ENCODE measurements at regions not wholly inside any gene's neighbourhood (a gene's known extent, or its start where the extent isn't known, plus 50 kb on each side); places are given as distances from the start of the nearest gene placed in this dataset.

- no peak for DNase-seq (ENCODE audit: low read depth)
These were observed 633.0 kb upstream of the MKI67 start for GRCh38 chr10:128759174-128759573.

DNA sequence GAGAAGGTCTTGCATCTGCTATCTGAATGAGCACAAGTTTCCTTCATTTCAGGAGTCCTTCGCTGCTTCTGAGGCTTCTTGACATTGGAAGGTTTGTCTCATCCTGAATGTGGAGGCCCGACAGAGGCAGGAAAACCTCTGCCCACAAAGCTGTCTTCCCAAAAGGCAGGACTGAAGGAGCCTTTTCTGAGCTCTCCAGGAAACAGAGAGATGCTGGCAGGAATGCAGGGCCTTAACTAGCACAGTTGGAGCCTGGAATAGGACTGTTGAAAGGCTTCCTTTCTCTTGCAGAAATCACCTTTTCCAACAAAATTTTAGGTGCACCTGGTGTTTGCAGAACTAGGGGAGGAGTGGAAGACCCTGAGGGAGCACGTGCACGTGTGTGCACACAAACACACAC lies 637.4 kb upstream of the MKI67 start:
- no peak for DNase-seq (ENCODE audit: low read depth)

DNA sequence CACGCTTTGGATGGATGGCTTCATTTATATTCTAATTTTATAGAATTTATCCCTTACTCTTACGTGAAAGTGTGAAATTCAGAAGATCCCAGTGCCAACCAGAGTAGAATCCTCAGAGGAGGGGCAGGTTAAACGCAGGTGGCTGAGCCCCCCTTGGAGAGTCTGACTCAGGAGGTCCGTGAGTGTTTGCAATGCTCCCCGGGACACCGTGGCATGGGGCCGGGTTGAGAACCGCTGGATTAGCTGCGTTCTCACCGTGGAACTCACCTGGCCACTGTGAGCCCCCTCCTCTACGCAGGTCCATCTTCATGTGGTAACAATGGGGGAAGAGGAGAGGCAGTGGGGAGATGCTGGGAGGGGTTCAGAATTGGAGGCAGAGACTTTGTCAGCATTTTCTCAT lies 638.0 kb upstream of the MKI67 start:
- DNase-seq (ENCODE audit: low read depth) = no peak

DNA sequence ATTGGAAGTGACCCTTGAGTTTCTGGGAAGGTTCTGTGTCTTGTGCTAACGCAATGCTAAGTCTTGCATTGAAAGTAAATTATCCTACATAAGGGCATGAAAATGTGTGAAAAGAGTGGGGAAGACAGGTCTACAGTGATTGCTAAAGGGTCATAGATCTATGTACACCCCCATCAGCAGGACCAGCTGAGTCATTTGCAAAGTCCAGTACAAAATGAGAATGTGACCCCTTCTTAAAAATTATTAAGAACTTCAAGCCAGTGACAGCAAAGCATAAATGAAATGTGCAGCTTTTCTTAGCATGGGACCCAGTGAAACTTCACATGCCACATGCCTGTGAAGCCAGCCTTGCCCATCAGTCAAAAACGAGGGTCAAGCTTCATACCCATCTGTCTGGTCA lies 640.7 kb upstream of the MKI67 start:
- DNase-seq (ENCODE audit: low read depth) = no peak

DNA sequence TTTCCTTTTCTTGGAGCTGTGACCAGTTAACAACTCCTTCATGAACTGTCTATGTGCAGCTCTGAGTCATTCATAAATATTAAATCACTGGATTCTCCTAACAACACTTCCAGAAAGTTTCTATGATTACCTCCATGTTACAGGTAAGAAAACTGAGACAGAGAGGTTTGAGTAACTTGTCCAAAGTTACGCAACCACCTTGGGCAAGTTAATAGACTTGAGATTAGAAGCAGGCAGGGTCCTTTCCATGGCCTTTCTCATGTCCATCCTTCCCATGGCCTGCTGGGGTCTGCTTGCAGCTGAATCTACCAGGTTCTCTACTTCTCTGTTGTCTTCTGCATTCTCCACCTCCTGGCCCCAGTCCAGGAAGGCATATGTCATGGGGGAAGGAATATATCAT lies 648.8 kb upstream of the MKI67 start:
- no peak for DNase-seq (ENCODE audit: low read depth)

GRCh38 chr10:128775743-128776142 lies 649.5 kb upstream of the MKI67 start:
- no peak for DNase-seq (ENCODE audit: low read depth)

- DNase-seq (ENCODE audit: low read depth) = no peak
These were observed 650.5 kb upstream of the MKI67 start for GRCh38 chr10:128776673-128777252.

GRCh38 chr10:128777342-128777741 lies 651.1 kb upstream of the MKI67 start:
- no peak for DNase-seq (ENCODE audit: low read depth)

GRCh38 chr10:128779416-128779815 lies 653.2 kb upstream of the MKI67 start:
- no peak for DNase-seq (ENCODE audit: low read depth)

DNA sequence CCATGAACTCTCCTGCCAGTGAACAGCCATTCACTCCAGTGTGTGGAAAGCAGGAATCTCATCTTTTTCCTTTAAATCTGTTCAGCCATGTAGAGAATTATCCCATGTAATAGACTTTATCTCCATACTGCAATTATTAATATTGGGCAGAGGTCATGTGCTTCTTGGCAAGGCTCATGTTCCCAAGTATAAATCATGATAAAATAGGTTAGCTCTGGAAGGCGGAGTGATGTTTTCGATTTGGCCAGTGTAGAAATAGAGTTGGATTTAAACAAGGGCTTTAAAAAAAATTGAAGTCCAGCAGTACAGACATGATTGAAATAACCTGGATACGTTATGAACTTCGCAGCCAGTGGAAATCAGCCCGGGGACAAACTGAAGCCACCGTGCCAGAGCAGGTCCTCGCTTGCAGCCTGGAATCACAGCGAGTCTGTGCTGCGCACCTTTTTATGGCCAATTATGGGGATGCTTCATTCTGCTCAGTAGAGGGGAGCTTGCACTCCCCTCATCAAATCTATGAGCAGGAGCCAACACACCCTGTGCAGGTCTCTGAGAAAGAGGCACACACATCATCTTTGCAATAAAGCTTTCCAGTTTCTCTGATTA lies 654.0 kb upstream of the MKI67 start:
- DNase-seq (ENCODE audit: low read depth) = no peak

GRCh38 chr10:128781637-128782036 lies 655.4 kb upstream of the MKI67 start:
- DNase-seq (ENCODE audit: low read depth) = no peak

DNA sequence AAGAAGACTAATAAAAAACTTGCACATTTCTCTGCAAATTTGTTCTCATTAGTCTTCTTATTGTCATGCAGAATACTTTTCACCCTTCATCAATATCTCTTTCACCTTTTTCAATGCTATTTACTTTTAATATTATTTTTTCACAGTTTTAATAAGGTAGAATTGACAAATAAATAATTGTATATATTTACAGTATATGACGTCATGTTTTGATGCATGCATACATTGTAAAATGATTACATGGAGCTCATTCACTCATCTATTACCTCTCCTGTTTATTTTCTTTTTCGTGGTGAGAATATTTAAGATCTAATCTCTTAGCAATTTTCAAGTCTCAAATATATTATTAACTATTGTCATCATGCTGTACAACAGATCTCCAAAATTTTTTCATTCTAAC lies 658.2 kb upstream of the MKI67 start:
- DNase-seq (ENCODE audit: low read depth) = no peak

- no peak for DNase-seq (ENCODE audit: low read depth)
These were observed 666.4 kb upstream of the MKI67 start for GRCh38 chr10:128792426-128793140.

- no peak for DNase-seq (ENCODE audit: low read depth)
These were observed 667.8 kb upstream of the MKI67 start for GRCh38 chr10:128793726-128794655.

GRCh38 chr10:128796396-128796912 lies 670.2 kb upstream of the MKI67 start:
- DNase-seq (ENCODE audit: low read depth) = no peak

DNA sequence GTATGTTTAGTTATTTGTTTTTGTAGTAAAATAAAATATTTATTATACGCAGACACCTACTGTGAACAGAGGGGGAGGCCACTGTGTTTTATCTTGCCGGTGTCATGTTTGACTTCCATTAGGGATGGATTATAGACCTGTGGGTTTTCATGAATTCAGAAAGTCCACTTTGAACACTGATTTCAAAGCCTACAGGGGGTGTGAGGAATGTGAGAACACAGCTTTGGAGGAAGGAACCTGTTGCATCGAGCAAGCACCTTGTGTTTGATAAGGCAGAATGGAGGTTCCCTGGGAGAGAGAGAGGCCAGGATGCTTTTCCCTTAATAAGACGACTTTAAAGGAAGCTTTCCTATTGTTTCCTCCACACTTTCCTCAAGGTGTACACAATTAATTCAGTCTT lies 665.0 kb upstream of the MGMT start:
- DNase-seq (ENCODE audit: low read depth) = no peak

DNA sequence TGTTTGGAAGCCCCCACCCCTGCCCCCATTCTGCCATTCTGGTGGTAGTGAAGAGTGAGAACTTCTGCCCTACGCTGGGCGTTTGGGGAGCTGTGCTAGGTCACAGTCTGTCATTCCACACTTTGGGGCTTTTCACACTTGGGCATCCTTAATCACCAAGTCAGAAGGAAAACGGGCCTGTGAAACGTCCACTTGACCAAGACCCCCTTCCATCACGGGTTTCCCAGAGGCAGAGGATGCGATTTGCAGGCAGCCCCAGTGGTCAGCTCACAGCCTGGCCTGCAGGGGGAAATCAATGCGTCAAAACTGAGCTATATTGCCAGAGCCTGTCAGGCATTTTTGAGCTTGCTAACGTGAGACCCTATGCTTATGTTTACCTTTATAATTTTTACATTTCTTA lies 663.3 kb upstream of the MGMT start:
- DNase-seq (ENCODE audit: low read depth) = no peak

DNA sequence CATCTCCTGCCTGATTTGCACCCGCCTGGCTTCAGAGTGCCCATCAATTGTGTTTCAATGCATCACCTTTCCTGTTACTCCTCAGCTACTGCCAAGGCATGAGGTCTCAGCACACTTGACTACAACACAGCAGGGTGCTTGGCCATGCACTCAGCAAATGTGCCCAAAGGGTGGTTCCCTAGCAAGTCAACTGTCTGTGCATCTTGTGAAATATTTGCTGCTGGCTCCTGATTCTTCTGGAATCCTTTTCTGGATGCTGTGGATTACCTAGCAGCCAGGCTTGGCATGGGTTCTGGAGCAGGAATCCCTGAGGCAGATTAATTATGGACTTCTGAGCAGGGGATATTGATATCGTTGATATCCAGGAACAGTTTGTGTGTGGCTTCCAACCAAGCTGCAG lies 662.6 kb upstream of the MGMT start:
- DNase-seq (ENCODE audit: low read depth) = no peak

DNA sequence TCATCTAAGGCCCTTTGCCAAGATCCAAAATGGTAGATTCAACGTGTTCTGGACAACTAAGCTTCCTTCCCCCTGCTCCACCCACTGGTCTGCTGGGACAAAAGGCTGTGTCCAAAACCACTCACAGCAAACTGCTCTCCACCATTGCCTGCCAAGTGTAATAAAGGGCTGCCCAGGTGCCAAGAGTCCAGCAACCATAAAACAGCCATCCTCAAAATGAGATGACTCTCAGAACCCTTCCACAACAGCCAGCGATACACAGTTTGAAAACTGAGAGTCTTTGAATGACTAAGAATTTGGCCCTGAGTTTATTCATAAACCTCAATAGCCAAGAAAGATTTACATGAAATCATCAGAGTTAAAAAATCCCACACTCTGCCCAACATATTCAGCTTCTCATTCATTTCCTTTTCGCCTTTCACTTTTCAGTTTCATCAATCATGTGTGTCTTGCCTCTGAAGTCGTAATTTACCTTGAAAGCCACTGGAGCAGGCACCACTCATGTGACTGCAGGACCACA lies 658.1 kb upstream of the MGMT start:
- no peak for DNase-seq (ENCODE audit: low read depth)

- no peak for DNase-seq (ENCODE audit: low read depth)
These were observed 655.5 kb upstream of the MGMT start for GRCh38 chr10:128811511-128811910.

DNA sequence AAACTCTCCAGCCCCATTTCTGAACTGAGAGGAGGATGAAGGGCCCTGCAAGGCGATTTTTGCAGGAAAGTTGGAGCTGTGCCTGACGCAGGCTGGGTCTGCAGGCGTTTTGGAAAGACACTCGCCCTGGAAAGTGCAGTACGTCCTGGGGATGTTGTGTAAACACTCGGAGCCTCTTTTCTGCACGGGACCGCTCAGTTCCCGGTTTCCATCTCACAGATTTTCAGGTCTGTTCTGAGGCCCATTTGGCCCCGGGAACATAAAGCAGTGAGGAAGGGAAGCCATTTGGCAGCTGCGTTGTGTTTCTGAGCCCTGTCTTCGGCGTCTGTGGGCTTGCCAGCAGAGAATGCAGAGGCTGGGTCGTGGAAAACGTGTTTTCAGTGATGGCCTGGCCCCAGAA lies 655.0 kb upstream of the MGMT start:
- DNase-seq (ENCODE audit: low read depth) = no peak

- no peak for DNase-seq (ENCODE audit: low read depth)
These were observed 653.5 kb upstream of the MGMT start for GRCh38 chr10:128813574-128813973.
